Activated CD4-positive, alpha-beta T cell treated with anti-CD3 and anti-CD28 coated beads, Interleukin-2, amount 50 U/mL, for 24 hours (primary cell): ENCODE measurements at regions not wholly inside any gene's neighbourhood (a gene's known extent, or its start where the extent isn't known, plus 50 kb on each side); places are given as distances from the start of the nearest gene placed in this dataset.
"Not testable (repeated sequence)": the region's sequence is repeated elsewhere in the genome, so short reads cannot be mapped to it uniquely, and the experiment has no call there.

Source experiments
- DNase-seq, 2 donors: peaks; one replicate each; pipeline ENCODE4 v3.0.0-alpha.2; 2020; ENCODE audit warnings: low read depth in 1 of 2, low spot score in 1 of 2

- DNase-seq, result no peak
Observed at GRCh38 chr2:208674919-208675318, 268.3 kb downstream of the PTH2R start.

- not testable (repeated sequence) for DNase-seq
Observed at GRCh38 chr2:208685929-208686328, 279.3 kb downstream of the PTH2R start.

DNA sequence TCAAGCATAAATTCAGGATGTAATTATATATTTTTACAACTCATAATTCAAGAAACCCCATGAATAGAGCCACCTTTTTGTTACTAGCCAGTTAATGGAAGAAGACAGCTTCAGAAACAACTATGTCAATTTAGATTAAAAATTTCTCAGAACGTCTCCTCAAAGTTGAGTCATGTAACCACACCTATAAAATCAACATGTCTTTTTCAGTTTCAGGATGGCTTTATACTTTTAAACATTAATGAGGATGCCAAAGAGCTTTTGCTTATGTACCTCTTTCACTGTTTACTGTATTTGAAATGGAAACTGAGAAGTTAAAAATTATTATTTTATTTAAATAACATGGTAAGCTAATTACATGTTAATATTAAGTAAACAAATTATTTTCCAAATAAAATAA is 280.1 kb downstream of the PTH2R start:
- DNase-seq, result no peak

DNA sequence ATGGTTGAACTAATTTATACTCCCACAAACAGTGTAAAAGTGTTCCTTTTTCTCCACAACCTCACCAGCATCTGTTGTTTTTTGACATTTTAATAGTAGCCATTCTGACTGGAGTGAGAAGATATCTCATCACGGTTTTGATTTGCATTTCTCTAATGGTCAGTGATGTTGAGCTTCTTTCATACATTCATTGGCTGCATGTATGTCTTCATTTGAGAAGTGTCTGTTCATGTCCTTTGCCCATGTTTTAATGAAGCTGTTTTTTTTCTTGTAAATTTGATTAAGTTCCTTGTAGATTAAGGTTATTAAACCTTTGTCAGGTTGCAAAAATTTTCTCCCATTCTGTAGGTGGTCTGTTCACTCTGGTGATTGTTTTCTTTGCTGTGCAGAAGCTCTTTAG is 281.1 kb downstream of the PTH2R start:
- DNase-seq, result not testable (repeated sequence)

DNA sequence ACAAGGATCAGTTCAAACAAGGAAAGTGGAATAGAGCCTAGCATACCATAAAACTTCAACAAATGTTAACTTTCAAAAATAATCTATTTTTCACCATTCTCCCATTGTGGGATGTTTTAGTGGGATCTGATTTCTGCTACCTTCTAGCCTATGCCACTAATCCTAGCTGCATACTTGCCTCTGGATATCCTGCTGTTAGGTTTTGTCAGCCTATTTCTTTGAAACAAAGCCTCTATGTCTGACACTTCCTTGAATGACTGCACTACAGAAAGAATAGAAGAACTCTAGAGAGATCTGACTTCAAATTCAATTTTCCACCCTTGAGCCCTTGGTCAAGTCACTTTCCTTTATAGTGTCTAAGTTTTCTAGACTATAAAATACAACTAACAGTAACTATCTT is 291.5 kb downstream of the PTH2R start:
- DNase-seq, result no peak

DNA sequence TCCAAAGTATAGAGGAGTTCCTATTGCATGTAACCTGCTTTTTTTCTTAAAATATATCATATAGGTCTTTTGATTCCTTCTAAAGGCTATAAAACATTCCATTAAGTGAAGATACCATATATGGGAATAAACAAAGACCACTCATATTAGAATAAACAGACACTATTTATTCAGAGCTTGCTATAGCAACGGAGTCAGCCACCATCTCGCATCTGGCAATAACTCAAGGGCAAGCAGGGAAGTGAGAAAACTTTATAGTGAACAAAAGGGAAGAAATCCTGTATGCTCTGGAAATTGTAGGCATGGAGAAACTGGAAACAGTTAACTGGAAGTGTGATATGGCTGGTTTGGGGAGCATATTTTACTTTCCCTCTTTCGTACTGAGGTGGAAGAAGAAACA is 301.9 kb downstream of the PTH2R start:
- no peak for DNase-seq

DNA sequence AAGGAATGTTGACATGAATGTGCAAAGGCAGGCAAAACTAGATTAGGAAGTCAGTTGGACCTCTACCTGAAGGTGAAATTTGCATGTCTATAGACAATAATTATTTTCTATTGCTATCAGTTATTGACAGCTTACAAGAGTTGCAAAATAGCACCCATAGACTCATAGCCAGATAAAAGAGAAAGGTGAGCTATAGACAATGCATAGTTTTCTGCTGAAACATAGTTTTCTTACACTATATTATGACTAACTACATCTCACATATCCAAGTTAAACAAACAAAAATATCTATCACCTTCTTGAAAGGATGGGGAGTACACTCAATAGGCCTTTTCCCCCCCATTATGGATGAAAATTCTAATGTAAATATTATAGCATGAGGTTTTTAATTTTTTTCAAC is 305.0 kb downstream of the PTH2R start:
- no peak for DNase-seq

DNA sequence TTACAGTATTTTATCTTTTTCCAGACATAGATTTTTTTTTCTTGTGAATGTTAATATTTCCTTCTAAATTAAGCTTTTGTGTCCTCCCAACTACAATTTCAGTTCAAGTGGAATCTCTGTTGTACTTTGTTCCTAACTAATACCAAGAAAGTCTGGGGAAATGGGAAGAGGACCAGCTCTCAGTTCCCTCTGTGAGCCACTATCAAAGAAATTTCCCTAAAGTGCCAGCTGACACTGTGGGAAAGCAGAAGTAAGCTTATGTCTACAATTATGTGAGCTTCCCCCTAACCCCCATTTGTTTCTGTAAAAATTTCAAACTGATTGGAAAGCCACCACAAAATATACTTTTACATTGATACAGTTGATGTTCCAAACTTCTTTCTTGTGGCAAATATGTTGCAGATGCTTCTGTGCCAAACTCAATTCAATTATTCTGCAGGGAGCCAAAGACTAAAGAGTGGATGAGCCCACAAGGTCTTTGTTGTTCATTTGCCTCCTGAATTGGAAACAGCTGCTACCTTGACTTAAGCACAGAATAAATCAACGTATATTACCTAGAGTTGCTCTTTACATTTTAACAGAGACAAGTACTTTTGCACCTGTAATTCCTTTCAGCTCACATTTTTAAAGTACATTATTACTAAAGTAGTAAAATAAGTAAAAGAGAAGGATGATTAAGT is 306.6 kb downstream of the PTH2R start:
- no peak for DNase-seq

GRCh38 chr2:208718828-208719227 is 312.2 kb downstream of the PTH2R start:
- no peak for DNase-seq

DNA sequence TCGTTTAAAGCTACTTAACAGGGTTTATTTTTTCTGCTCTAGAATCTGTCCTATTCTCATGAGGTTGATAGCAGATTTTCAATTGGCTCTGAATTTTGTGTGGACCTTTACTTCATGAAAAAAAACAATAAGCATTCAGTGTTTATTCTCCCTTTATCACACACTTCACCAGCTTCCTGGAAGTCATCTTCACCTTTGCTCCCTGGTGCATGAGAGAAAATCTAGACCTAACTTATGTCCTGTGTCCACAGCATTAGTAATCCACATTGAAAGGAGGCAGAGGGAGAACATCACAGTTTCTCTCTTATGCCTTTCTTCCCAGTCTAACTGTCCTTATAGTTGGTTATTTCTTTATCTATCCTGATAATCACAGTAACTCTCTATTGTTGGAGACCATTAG is 316.1 kb downstream of the PTH2R start:
- DNase-seq, result no peak

DNA sequence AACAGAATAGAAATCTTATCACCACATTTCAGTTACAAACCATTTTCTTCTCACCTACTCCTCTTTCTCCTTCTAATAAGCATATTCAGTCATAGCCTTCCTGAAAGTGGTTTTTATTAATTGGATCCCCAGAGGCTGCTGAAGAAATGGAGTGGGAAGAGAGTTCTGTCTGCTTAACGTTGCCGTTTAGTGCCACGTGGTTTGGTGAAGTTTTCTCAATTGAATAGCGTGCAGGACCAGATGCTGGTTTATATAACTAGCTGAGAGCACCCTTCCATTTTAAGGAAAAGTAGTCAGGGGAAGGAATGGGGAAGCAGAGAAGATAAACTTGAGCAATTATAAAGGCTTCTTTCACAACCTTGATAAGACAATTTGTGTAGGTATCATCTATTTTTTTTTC is 318.7 kb downstream of the PTH2R start:
- no peak for DNase-seq

- no peak for DNase-seq
Observed at GRCh38 chr2:208726242-208726641, 319.6 kb downstream of the PTH2R start.

DNA sequence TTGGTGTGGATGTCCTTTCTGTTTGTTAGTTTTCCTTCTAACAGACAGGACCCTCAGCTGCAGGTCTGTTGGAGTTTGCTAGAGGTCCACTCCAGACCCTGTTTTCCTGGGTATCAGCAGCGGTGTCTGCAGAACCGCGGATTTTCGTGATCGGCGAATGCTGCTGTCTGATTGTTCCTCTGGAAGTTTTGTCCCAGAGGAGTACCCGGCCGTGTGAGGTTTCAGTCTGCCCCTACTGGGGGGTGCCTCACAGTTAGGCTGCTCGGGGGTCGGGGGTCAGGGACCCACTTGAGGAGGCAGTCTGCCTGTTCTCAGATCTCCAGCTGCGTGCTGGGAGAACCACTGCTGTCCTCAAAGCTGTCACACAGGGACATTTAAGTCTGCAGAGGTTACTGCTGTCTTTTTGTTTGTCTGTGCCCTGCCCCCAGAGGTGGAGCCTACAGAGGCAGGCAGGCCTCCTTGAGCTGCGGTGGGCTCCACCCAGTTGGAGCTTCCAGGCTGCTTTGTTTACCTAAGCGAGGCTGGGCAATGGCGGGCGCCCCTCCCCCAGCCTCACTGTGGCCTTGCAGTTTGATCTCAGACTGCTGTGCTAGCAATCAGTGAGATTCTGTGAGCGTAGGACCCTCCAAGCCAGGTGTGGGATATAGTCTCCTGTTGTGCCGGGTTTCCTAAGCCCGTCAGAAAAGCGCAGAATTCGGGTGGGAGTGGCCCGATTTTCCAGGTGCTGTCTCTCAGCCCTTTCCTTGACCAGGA is 345.2 kb downstream of the PTH2R start:
- not testable (repeated sequence) for DNase-seq

DNA sequence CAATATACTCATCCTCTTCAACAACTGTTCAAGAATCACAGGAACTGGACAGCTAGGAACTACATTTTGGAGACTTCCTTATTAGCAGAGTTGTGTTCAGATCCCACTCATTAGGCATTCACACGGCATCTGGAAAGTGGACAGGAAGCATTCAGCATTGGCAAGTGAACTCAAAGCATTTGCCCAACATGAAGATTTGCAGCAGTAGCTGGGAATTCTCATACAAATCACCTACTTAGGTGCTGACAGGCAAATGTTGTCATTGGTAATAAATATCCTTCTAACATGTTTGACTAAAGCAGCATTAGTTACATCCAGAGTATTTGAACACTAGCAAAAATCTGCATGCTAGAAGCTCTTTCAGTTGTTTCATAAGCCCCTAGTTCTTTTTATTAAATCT is 350.8 kb downstream of the PTH2R start:
- no peak for DNase-seq

DNA sequence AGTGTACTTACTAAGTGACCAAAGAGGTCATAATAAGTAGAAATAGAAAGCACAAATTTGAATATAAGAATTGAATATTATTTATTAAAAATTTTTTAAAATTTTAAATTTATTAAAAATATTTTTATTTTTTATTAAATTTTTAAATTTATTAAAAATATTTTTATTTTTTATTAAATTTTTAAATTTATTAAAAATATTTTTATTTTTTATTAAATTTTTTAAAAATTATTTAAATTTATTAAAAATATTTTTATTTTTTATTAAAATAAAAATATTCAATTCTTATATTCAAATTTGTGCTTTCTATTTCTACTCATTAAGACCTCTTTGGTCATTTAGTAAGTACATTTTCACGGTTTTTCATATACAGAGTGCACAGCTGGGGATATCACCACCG is 366.5 kb downstream of the PTH2R start:
- not testable (repeated sequence) for DNase-seq

GRCh38 chr2:208781166-208781565 is 374.6 kb downstream of the PTH2R start:
- DNase-seq, result no peak

DNA sequence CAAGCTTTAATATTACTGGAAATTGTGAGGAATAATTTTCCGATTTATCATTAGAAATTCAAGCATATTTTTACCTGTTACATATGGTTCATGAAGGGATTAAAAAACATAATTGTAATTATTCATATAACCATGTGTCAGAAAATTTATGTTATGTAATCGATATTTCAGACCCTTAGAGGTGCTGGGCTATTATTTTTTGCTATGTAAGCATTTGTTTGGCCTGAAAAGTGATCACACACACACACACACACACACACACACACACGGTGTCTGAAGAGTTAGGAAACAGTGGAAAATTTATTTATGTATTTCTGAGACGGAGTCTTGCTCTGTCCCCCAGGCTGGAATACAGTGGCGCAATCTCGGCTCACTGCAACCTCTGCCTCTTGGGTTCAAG is 375.5 kb downstream of the PTH2R start:
- DNase-seq, result no peak

DNA sequence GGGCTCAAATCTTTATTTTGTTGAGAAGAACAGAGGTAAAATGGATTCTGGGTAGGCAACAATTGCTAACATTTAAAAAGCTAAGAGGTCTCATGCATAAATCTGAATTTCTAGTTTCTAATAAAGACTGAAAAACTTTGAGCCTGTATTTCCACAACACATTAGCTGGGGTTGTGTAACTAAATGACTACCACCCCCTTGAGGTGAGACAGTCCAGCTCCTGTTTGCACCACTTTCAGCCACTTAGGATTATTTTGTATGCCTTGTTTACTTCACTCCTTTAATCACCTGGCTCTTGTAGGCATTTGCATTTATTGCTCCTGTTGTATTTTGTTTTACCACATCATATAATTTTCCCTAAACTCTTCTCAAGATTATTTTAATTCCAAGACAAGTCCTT is 376.6 kb downstream of the PTH2R start:
- DNase-seq, result no peak

DNA sequence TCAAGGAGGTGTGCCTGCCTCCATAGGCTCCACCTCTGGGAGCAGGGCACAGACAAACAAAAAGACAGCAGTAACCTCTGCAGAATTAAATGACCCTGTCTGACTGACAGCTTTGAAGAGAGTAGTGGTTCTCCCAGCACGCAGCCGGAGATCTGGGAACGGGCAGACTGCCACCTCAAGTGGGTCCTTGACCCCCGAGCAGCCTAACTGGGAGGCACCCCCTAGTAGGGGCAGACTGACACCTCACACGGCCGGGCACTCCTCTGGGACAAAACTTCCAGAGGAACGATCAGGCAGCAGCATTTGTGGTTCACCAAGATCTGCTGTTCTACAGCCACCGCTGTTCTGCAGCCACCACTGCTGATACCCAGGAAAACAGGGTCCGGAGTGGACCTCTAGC is 378.2 kb downstream of the PTH2R start:
- not testable (repeated sequence) for DNase-seq

DNA sequence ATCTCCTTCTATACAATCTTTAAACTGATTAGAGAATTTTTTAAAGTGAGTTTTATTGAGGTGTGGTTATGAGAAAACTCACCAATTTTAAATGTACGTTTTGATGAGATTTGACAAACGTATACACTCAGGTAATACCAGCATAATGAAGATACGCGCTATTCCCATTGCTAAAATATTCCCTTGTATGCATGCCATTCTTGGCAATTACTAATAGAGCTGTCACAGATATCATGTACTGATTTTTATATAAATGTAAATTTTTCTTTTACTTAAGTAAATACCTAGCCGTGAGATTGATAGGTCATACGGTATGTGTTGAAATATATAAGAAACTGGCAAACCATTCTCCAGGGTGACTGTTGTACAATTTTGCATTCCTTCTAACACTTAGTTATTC is 384.7 kb downstream of the PTH2R start:
- no peak for DNase-seq

- DNase-seq, result no peak
Observed at GRCh38 chr2:208792766-208793165, 386.2 kb downstream of the PTH2R start.

GRCh38 chr2:208793434-208793833 is 386.8 kb downstream of the PTH2R start:
- DNase-seq, result no peak
